ENCODE measurements at regions not wholly inside any gene's neighbourhood (a gene's known extent, or its start where the extent isn't known, plus 50 kb on each side); places are given as distances from the start of the nearest gene placed in this dataset.
"Not testable (repeated sequence)": the region's sequence is repeated elsewhere in the genome, so short reads cannot be mapped to it uniquely, and the experiment has no call there.

DNA sequence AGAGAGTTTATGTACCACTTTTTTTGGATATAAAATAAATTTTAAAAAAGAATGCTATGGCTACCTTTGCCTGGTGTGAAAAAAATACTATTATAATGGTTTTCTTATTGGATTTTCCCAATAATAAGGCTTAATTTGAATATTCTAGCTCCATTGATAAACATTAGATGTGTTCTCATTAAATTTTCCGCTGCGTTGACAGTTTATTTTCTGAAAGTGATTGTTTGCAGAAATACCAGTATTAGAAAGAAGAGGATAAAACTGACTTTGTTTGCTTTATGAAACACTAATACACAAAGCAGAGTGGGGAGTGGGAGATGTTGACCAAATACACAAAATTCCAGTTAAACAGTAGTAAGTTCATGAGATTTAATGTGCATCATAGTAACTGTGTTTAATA is 433.3 kb upstream of the TMEFF2 start:
- Histone ChIP-seq H3K27ac (ENCODE audit: low read depth, low read length) (no peak overlapping the region), H3K27me3 (ENCODE audit: control insufficient read depth, insufficient read depth, low read length) (no peaks in the 10 kb centered on the region), H3K4me3 (ENCODE audit: low read depth, low read length) (no peak overlapping the region), H3K4me1 (ENCODE audit: control insufficient read depth, insufficient read depth, low read length) (no peaks in the 10 kb centered on the region), H3K9me3 (ENCODE audit: control insufficient read depth, insufficient read depth, low read depth, low read length) (no peaks in the 10 kb centered on the region), H3K36me3 (ENCODE audit: control insufficient read depth, insufficient read depth, low read length) (no peaks in the 10 kb centered on the region), H3K9ac (ENCODE audit: low read length) (no peak overlapping the region)

DNA sequence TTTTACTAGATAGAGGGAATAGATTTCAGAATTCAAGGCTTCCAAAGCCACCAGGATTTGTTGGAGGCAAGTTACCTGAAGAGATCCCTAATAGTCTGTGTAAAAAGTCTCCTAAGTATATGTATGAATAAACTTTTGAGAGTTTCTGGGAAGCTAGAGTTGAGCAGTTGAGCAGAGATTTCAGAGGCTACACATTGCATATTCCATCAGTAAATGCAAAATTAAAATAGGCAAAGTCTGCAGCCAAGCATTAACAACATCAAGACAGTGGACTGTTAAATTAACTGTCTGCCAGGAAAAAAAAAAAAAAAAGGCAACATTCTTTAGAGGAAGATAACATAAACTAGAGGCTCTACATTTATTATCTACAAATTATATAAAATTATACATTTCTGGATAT is 420.4 kb upstream of the TMEFF2 start:
- Histone ChIP-seq H3K9ac (ENCODE audit: low read length) (no peak overlapping the region), H3K4me3 (ENCODE audit: low read depth, low read length) (no peak overlapping the region), H3K36me3 (ENCODE audit: control insufficient read depth, insufficient read depth, low read length) (no peaks in the 10 kb centered on the region), H3K4me1 (ENCODE audit: control insufficient read depth, insufficient read depth, low read length) (no peaks in the 10 kb centered on the region), H3K27ac (ENCODE audit: low read depth, low read length) (no peak overlapping the region), H3K27me3 (ENCODE audit: control insufficient read depth, insufficient read depth, low read length) (no peaks in the 10 kb centered on the region), H3K9me3 (ENCODE audit: control insufficient read depth, insufficient read depth, low read depth, low read length) (no peaks in the 10 kb centered on the region)

DNA sequence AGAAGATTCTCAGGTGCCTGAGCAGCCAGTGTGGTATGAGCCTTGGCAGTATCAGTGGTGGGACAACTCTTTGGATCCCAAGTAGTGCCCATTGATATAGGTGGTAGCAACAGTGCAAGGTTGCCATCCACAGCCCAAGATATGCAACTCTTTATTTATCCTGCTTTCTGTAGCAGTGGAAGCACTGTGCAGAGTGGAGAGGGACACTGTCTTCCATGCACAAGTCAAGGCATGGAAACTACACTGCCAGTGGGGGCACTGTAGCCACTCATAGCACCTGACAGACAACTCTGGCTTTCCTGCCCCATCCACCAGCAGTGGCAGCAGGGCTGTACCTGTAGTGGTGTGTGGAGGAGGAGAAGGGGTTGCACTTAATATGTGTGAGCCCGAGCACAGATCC is 409.6 kb upstream of the TMEFF2 start:
- no peaks in the 10 kb centered on the region for H3K4me1 ChIP-seq (ENCODE audit: control insufficient read depth, insufficient read depth, low read length)
- no peak overlapping the region for H3K9ac ChIP-seq (ENCODE audit: low read length)
- H3K4me3 ChIP-seq (ENCODE audit: low read depth, low read length) = no peak overlapping the region
- no peak overlapping the region for H3K27ac ChIP-seq (ENCODE audit: low read depth, low read length)
- no peaks in the 10 kb centered on the region for H3K36me3 ChIP-seq (ENCODE audit: control insufficient read depth, insufficient read depth, low read length)
- H3K27me3 ChIP-seq (ENCODE audit: control insufficient read depth, insufficient read depth, low read length) = no peaks in the 10 kb centered on the region
- no peaks in the 10 kb centered on the region for H3K9me3 ChIP-seq (ENCODE audit: control insufficient read depth, insufficient read depth, low read depth, low read length)

DNA sequence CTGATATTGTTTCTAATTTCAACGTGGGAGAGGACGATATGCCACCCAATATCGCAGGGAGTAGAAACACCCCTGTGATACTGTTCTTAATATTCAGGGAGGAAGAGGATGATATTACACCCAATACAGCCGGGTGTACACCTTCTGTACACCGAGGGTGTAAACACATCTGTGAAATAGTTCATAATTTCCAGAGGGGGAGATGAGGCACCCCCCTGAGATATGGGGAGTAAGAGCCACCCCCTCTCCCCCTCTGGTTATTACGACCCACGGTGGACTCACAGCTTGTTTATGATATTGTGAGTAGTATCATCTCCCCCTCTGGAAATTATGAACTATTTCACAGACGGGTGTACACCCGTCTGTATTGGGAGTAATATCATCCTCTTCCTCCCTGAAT is 403.9 kb upstream of the TMEFF2 start:
- H3K36me3 ChIP-seq (ENCODE audit: control insufficient read depth, insufficient read depth, low read length); H3K4me3 ChIP-seq (ENCODE audit: low read depth, low read length); H3K27ac ChIP-seq (ENCODE audit: low read depth, low read length); H3K9ac ChIP-seq (ENCODE audit: low read length); H3K4me1 ChIP-seq (ENCODE audit: control insufficient read depth, insufficient read depth, low read length); H3K27me3 ChIP-seq (ENCODE audit: control insufficient read depth, insufficient read depth, low read length); H3K9me3 ChIP-seq (ENCODE audit: control insufficient read depth, insufficient read depth, low read depth, low read length): not testable (repeated sequence)

DNA sequence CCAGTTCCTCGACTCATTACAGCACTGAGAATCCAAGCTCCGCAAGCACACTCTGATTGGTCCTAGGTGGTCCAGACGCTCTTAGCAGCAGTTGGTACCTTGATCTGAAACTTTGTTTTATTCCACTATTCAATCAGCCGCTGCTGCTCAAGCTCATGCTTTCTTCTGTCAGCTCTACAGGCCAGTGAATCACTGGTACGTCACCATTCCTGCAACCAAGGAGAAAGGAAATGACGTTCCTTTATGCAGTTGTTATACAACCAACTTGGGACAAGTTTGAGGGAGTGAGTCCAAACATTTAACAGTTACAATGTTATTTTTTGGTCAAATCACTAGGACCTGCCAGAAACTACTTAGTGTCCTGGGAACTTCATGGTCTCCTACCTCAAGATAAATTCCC is 398.8 kb upstream of the TMEFF2 start:
- Histone ChIP-seq H3K4me3 (ENCODE audit: low read depth, low read length) (no peak overlapping the region), H3K27ac (ENCODE audit: low read depth, low read length) (no peak overlapping the region), H3K36me3 (ENCODE audit: control insufficient read depth, insufficient read depth, low read length) (no peaks in the 10 kb centered on the region), H3K4me1 (ENCODE audit: control insufficient read depth, insufficient read depth, low read length) (no peaks in the 10 kb centered on the region), H3K9ac (ENCODE audit: low read length) (no peak overlapping the region), H3K9me3 (ENCODE audit: control insufficient read depth, insufficient read depth, low read depth, low read length) (no peaks in the 10 kb centered on the region; the same call in 1 of the 2 replicates), H3K27me3 (ENCODE audit: control insufficient read depth, insufficient read depth, low read length) (no peaks in the 10 kb centered on the region)

DNA sequence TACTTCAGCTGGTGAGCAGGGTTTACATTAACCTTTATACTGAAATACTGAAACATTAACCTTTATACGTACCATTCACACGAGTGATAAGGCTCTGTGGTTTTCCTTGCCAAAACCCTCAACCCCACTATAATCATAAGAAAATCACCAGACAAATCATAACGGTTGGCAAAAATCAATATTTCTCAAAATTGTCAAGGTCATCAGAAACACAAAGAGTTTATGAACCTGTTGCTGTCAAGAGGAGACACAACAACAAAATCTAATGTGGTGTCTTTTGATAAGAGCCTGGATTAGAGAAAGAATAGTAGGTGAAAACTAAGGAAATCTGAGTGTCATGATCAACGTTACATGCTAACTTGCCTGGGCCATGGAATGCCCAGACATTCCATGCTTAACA is 396.9 kb upstream of the TMEFF2 start:
- no peaks in the 10 kb centered on the region for H3K4me1 ChIP-seq (ENCODE audit: control insufficient read depth, insufficient read depth, low read length)
- H3K27ac ChIP-seq (ENCODE audit: low read depth, low read length) = no peak overlapping the region
- H3K9me3 ChIP-seq (ENCODE audit: control insufficient read depth, insufficient read depth, low read depth, low read length) = no peaks in the 10 kb centered on the region; the same call in 1 of the 2 replicates
- H3K9ac ChIP-seq (ENCODE audit: low read length) = no peak overlapping the region
- no peak overlapping the region for H3K4me3 ChIP-seq (ENCODE audit: low read depth, low read length)
- H3K27me3 ChIP-seq (ENCODE audit: control insufficient read depth, insufficient read depth, low read length) = no peaks in the 10 kb centered on the region
- no peaks in the 10 kb centered on the region for H3K36me3 ChIP-seq (ENCODE audit: control insufficient read depth, insufficient read depth, low read length)

DNA sequence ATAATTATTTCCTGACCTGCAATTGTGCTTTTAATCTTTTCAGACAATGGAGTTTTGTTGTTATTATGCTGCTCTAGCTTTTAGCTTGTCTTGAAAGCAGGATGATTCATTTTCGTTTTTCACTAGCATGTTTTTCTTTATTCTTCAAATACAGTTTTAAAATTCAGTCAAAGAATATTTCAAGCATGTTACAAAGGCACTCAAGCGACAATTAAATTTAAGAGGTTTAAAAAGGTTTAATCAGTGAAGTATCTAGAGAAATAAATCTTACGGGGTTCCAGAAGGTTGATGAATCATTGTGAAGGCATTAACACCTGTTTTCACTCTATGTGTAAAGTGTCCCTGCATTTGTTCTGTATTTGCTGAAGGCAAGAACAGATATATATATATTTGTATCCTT is 390.7 kb upstream of the TMEFF2 start:
- no peak overlapping the region for H3K4me3 ChIP-seq (ENCODE audit: low read depth, low read length)
- H3K27me3 ChIP-seq (ENCODE audit: control insufficient read depth, insufficient read depth, low read length) = no peaks in the 10 kb centered on the region
- no peaks in the 10 kb centered on the region; the same call in 1 of the 2 replicates for H3K9me3 ChIP-seq (ENCODE audit: control insufficient read depth, insufficient read depth, low read depth, low read length)
- no peaks in the 10 kb centered on the region for H3K4me1 ChIP-seq (ENCODE audit: control insufficient read depth, insufficient read depth, low read length)
- no peak overlapping the region for H3K27ac ChIP-seq (ENCODE audit: low read depth, low read length)
- no peaks in the 10 kb centered on the region for H3K36me3 ChIP-seq (ENCODE audit: control insufficient read depth, insufficient read depth, low read length)
- no peak overlapping the region for H3K9ac ChIP-seq (ENCODE audit: low read length)

DNA sequence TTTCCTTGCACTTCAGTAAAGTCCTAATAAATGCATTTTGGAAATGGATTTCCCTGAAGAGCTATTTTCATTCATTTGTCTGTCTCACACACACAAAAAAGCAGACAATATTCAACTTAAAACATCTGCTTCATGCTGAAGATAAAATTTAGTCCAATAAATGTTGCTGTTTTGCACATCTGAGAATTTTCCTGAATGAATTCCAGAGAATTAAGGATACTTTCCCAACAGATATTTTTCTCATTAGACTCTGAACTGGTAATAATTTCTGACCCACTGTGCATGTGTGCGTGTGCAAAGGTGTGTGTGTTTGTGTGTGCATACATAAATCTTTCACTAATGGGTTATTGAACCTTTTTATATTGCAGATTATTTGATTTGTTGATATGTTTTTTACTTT is 390.2 kb upstream of the TMEFF2 start:
- no peak overlapping the region for H3K4me3 ChIP-seq (ENCODE audit: low read depth, low read length)
- H3K4me1 ChIP-seq (ENCODE audit: control insufficient read depth, insufficient read depth, low read length) = no peaks in the 10 kb centered on the region
- no peaks in the 10 kb centered on the region for H3K36me3 ChIP-seq (ENCODE audit: control insufficient read depth, insufficient read depth, low read length)
- H3K27ac ChIP-seq (ENCODE audit: low read depth, low read length) = no peak overlapping the region
- no peaks in the 10 kb centered on the region; the same call in 1 of the 2 replicates for H3K9me3 ChIP-seq (ENCODE audit: control insufficient read depth, insufficient read depth, low read depth, low read length)
- H3K27me3 ChIP-seq (ENCODE audit: control insufficient read depth, insufficient read depth, low read length) = no peaks in the 10 kb centered on the region
- no peak overlapping the region for H3K9ac ChIP-seq (ENCODE audit: low read length)

DNA sequence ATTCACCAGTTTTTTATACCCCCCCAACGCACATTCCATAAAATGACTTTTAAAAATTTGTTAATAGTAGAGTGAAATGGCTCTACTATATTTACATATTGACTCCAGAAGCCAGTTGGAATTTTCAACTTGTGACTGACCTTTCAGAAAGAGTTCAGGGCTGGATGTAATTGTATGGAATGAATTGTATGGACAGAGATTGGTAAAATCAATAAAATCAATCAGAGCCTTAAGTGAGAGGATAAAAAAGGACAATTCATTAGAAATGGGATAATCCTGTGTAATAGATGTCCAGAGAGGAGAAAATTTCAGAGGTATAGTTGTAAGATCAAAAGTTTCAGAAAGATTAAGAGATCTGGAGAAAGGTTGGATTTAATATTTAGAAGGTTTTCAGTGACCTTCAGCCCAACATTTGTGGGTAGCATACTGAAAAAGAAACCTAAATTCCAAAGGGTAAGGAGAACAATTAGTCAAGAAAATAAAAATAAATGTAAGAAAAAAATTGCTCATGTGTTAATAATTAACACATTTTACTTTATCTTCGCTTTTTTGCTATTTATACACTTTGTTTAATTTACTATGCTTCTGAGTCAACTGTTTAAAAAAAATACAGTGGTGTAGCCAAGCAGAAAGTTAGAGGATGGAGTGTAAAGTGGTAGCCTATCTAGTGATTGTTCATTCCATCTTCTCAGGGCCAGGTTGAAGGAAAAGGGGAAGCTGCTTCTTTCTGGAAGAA is 385.4 kb upstream of the TMEFF2 start:
- Histone ChIP-seq H3K4me1 (ENCODE audit: control insufficient read depth, insufficient read depth, low read length) (no peaks in the 10 kb centered on the region), H3K27ac (ENCODE audit: low read depth, low read length) (no peak overlapping the region)

DNA sequence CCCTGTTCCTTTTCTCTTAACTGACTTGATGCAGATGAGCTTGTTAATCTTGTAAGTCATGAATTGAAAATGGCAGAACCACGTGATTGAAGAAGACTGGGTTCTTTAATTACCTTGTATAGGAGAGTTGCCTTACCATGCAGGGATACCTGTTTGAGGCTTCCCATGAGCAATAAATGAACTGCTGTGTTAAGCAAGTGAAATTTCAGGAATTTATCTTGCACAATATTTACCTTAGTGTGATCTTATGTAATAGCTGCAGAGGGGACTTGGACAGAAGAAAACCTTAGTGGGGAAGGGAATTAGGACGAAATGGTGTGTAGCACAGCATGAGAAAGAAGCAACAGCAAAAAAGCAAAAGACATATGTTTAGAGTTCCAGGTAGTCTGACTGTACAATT is 384.0 kb upstream of the TMEFF2 start:
- Histone ChIP-seq H3K4me3 (ENCODE audit: low read depth, low read length) (no peak overlapping the region), H3K27ac (ENCODE audit: low read depth, low read length) (no peak overlapping the region), H3K9me3 (ENCODE audit: control insufficient read depth, insufficient read depth, low read depth, low read length) (no peaks in the 10 kb centered on the region), H3K27me3 (ENCODE audit: control insufficient read depth, insufficient read depth, low read length) (no peaks in the 10 kb centered on the region), H3K4me1 (ENCODE audit: control insufficient read depth, insufficient read depth, low read length) (no peaks in the 10 kb centered on the region), H3K36me3 (ENCODE audit: control insufficient read depth, insufficient read depth, low read length) (no peaks in the 10 kb centered on the region), H3K9ac (ENCODE audit: low read length) (no peak overlapping the region)

More for the DNA sequence above, 385.4 kb upstream of the TMEFF2 start:
- H3K9me3 ChIP-seq (ENCODE audit: control insufficient read depth, insufficient read depth, low read depth, low read length) = no peaks in the 10 kb centered on the region
- H3K4me3 ChIP-seq (ENCODE audit: low read depth, low read length) = no peak overlapping the region
- no peaks in the 10 kb centered on the region for H3K27me3 ChIP-seq (ENCODE audit: control insufficient read depth, insufficient read depth, low read length)
- no peak overlapping the region for H3K9ac ChIP-seq (ENCODE audit: low read length)
- no peaks in the 10 kb centered on the region for H3K36me3 ChIP-seq (ENCODE audit: control insufficient read depth, insufficient read depth, low read length)

DNA sequence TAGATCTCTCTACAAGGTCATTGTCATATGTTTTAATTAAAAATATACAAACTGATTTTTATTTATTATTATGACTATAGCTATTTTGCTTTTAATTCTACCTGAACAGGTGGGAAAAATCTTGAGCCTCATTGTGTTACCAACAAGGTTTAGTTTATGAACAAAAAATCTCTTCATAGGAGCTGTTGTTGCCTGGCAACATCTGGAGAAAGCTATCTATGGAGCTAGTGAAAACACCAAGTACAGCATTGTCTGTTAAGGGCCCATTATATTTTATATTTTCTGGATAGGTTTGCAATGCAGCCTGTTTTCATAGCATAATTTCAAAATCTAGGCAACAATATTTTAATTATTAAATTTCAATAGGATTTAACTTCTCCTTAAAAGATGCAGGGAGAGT is 383.0 kb upstream of the TMEFF2 start:
- H3K9me3 ChIP-seq (ENCODE audit: control insufficient read depth, insufficient read depth, low read depth, low read length) = no peaks in the 10 kb centered on the region
- no peaks in the 10 kb centered on the region for H3K4me1 ChIP-seq (ENCODE audit: control insufficient read depth, insufficient read depth, low read length)
- no peak overlapping the region for H3K27ac ChIP-seq (ENCODE audit: low read depth, low read length)
- no peaks in the 10 kb centered on the region for H3K36me3 ChIP-seq (ENCODE audit: control insufficient read depth, insufficient read depth, low read length)
- H3K4me3 ChIP-seq (ENCODE audit: low read depth, low read length) = no peak overlapping the region
- no peaks in the 10 kb centered on the region for H3K27me3 ChIP-seq (ENCODE audit: control insufficient read depth, insufficient read depth, low read length)
- H3K9ac ChIP-seq (ENCODE audit: low read length) = no peak overlapping the region
